Mammary epithelial cell (primary cell): ENCODE measurements at regions not wholly inside any gene's neighbourhood (a gene's known extent, or its start where the extent isn't known, plus 50 kb on each side); places are given as distances from the start of the nearest gene placed in this dataset.

Source experiments
- CTCF ChIP-seq, 2 donors: IDR thresholded peaks in 1 of 2; conservative IDR thresholded peaks in 1 of 2; 2 replicates each; pipeline ENCODE4 v1.5.1; 2011 to 2012; ENCODE audit warnings: inconsistent platforms in 2 of 2, low read length in 2 of 2, mild to moderate bottlenecking in 2 of 2, control low read depth in 1 of 2, low read depth in 1 of 2; ENCODE audit not compliant: insufficient read depth in 1 of 2; ENCODE audit errors: extremely low read depth in 1 of 2
- EZH2 ChIP-seq: IDR thresholded peaks from 2 replicates; pipeline ENCODE4 v1.6.1; 2012; ENCODE audit warnings: low read length, inconsistent platforms, borderline replicate concordance

GRCh38 chr9:10917001-10917400, 304.2 kb upstream of the PTPRD start:
- no peak for TF ChIP-seq CTCF (conservative IDR thresholded peaks at IDR 0.05 in 1 of 2, IDR thresholded peaks at IDR 0.05 in 1 of 2; ENCODE audit: extremely low read depth in 1 of 2, insufficient read depth in 1 of 2, low read depth in 1 of 2, low read length in 2 of 2)
- no peak for TF ChIP-seq EZH2
